OCI-LY1 (cell line): ENCODE measurements at regions not wholly inside any gene's neighbourhood (a gene's known extent, or its start where the extent isn't known, plus 50 kb on each side); places are given as distances from the start of the nearest gene placed in this dataset.

ENCODE experiments used
- EZH2 ChIP-seq: fragments of 200-600 bp; sonication (generic), shearing (Covaris generic); IDR thresholded peaks from 2 replicates; pipeline ENCODE4 v1.8.0; 2017; ENCODE audit warnings: borderline replicate concordance, mixed run types, mild to moderate bottlenecking, antibody characterized with exemption, low read length, moderate library complexity, mixed read lengths
- TF ChIP-seq, protein P1 (sequence below): fragments of 200-600 bp; sonication (generic), shearing (Covaris generic); IDR thresholded peaks from 2 replicates; pipeline ENCODE4 v1.5.1; 2017; ENCODE audit warnings: mild to moderate bottlenecking, antibody characterized with exemption, low read length, moderate library complexity, mixed read lengths

DNA sequence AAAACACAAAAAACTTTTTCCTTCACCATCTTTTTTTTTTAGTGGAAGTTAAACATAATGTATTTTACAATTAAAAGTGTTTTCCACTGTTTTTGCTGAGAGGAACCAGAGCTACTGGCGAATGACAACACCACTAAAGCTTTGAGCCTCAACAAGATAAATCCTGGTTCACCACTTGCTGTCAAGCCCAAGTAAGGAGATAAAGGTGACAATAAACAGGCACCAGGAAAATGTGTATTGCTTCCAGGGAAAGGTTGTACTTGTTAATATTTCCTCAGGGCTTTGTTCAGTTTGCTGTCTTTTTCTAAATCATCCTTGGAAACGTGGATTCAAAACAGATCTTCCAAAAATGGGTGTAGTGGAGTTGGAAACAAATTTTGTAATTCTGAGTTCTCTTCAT, 109.9 kb upstream of the ANKRD30A start:
- TF ChIP-seq, protein P1, sequence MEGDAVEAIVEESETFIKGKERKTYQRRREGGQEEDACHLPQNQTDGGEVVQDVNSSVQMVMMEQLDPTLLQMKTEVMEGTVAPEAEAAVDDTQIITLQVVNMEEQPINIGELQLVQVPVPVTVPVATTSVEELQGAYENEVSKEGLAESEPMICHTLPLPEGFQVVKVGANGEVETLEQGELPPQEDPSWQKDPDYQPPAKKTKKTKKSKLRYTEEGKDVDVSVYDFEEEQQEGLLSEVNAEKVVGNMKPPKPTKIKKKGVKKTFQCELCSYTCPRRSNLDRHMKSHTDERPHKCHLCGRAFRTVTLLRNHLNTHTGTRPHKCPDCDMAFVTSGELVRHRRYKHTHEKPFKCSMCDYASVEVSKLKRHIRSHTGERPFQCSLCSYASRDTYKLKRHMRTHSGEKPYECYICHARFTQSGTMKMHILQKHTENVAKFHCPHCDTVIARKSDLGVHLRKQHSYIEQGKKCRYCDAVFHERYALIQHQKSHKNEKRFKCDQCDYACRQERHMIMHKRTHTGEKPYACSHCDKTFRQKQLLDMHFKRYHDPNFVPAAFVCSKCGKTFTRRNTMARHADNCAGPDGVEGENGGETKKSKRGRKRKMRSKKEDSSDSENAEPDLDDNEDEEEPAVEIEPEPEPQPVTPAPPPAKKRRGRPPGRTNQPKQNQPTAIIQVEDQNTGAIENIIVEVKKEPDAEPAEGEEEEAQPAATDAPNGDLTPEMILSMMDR: no peak
- TF ChIP-seq EZH2: no peak
